OCI-LY3 (cell line): ENCODE measurements at regions not wholly inside any gene's neighbourhood (a gene's known extent, or its start where the extent isn't known, plus 50 kb on each side); places are given as distances from the start of the nearest gene placed in this dataset.
"Not testable (repeated sequence)": the region's sequence is repeated elsewhere in the genome, so short reads cannot be mapped to it uniquely, and the experiment has no call there.

ENCODE experiments used
- H2AFZ ChIP-seq: fragments of 200-600, 300-600 bp; shearing (Covaris generic); 2 replicates; pipeline ENCODE4 v1.6.0; 2014; ENCODE audit warnings: antibody characterized with exemption, low read depth, low read length
- H3K27ac ChIP-seq: fragments of 200-600, 300-600 bp; sonication (generic); 2 replicates; pipeline ENCODE4 v1.5.1; 2014; ENCODE audit warnings: mild to moderate bottlenecking, low read length, moderate library complexity, mixed read lengths
- H3K27me3 ChIP-seq: fragments of 200-600, 300-600 bp; sonication (generic); 2 replicates; pipeline ENCODE4 v1.6.1; 2014; ENCODE audit warnings: low read depth, low read length, mixed read lengths
- H3K36me3 ChIP-seq: fragments of 200-600, 300-600 bp; sonication (generic); replicated peaks from 2 replicates; pipeline ENCODE3; 2014; ENCODE audit warnings: low read depth, low read length, mixed read lengths
- H3K4me1 ChIP-seq: fragments of 300-600, 200-600 bp; sonication (generic); 2 replicates; pipeline ENCODE4 v1.6.1; 2014; ENCODE audit warnings: low read length, mixed read lengths
- H3K4me2 ChIP-seq: fragments of 200-600, 300-600 bp; sonication (generic); 2 replicates; pipeline ENCODE4 v1.6.1; 2014; ENCODE audit warnings: low read length, mixed read lengths
- H3K4me3 ChIP-seq: fragments of 300-600, 200-600 bp; sonication (generic); 2 replicates; pipeline ENCODE4 v1.5.1; 2014; ENCODE audit warnings: antibody characterized with exemption, mild to moderate bottlenecking, low read length, moderate library complexity
- H3K79me2 ChIP-seq: fragments of 300-600, 200-600 bp; shearing (Covaris generic); 2 replicates; pipeline ENCODE4 v1.6.1; 2014; ENCODE audit warnings: mild to moderate bottlenecking, low read length, mixed read lengths
- H3K9ac ChIP-seq: fragments of 300-600, 200-600 bp; shearing (Covaris generic); 2 replicates; pipeline ENCODE4 v1.6.0; 2014; ENCODE audit warnings: mild to moderate bottlenecking, low read length, moderate library complexity
- H3K9me3 ChIP-seq: fragments of 200-600, 300-600 bp; shearing (Covaris generic); 2 replicates; pipeline ENCODE4 v1.6.1; 2014; ENCODE audit warnings: low read length, mixed read lengths; ENCODE audit not compliant: insufficient read depth
- H4K20me1 ChIP-seq: fragments of 200-600, 300-600 bp; sonication (generic); 2 replicates; pipeline ENCODE4 v1.6.1; 2016; ENCODE audit warnings: low read length, mixed read lengths; ENCODE audit not compliant: insufficient read depth
- CTCF ChIP-seq: fragments of 200-600, 300-600 bp; sonication (generic); IDR thresholded peaks from 2 replicates; pipeline ENCODE4 v1.5.1; 2014; ENCODE audit warnings: antibody characterized with exemption, low read length, low read depth
- EZH2phosphoT487 ChIP-seq: fragments of 200-600 bp; shearing (Covaris generic); IDR thresholded peaks from 2 replicates; pipeline ENCODE4 v1.6.1; 2018; ENCODE audit warnings: antibody characterized with exemption, mixed run types, low read depth

GRCh38 chr5:85388770-85389169, 1004.1 kb upstream of the EDIL3 start:
- Histone ChIP-seq H3K4me3 (no peak overlapping the region), H4K20me1 (no peaks in the 10 kb centered on the region), H3K4me2 (no peak overlapping the region), H3K36me3 (no peaks in the 10 kb centered on the region), H3K9me3 (no peaks in the 10 kb centered on the region), H3K4me1 (no peaks in the 10 kb centered on the region), H3K27me3 (no peaks in the 10 kb centered on the region), H3K27ac (no peak overlapping the region), H2AFZ (no peak overlapping the region), H3K9ac (no peak overlapping the region), H3K79me2 (no peaks in the 10 kb centered on the region)
- TF ChIP-seq EZH2phosphoT487 (no peak), CTCF (no peak)

GRCh38 chr5:85392309-85392708, 1007.6 kb upstream of the EDIL3 start:
- H4K20me1 ChIP-seq, H3K27me3 ChIP-seq, H3K36me3 ChIP-seq, H3K27ac ChIP-seq, H2AFZ ChIP-seq, H3K9me3 ChIP-seq, H3K79me2 ChIP-seq, H3K9ac ChIP-seq, H3K4me3 ChIP-seq, H3K4me1 ChIP-seq, H3K4me2 ChIP-seq: not testable (repeated sequence)

- Histone ChIP-seq H3K4me1 (no peaks in the 10 kb centered on the region), H3K9me3 (no peaks in the 10 kb centered on the region), H3K9ac (no peak overlapping the region), H4K20me1 (no peaks in the 10 kb centered on the region), H3K27ac (no peak overlapping the region), H3K27me3 (no peaks in the 10 kb centered on the region), H3K79me2 (no peaks in the 10 kb centered on the region), H3K4me2 (no peak overlapping the region), H3K4me3 (no peak overlapping the region), H3K36me3 (no peaks in the 10 kb centered on the region), H2AFZ (no peak overlapping the region)
- TF ChIP-seq EZH2phosphoT487 (no peak), CTCF (no peak)
Measured at GRCh38 chr5:85395526-85395925, 1010.8 kb upstream of the EDIL3 start.

- no peaks in the 10 kb centered on the region for H3K9me3 ChIP-seq
- no peaks in the 10 kb centered on the region for H3K27me3 ChIP-seq
- H3K4me3 ChIP-seq = no peak overlapping the region
- H3K9ac ChIP-seq = no peak overlapping the region
- no peaks in the 10 kb centered on the region for H3K79me2 ChIP-seq
- H2AFZ ChIP-seq = no peak overlapping the region
- H3K36me3 ChIP-seq = no peaks in the 10 kb centered on the region
- H3K27ac ChIP-seq = no peak overlapping the region
- no peak overlapping the region for H3K4me2 ChIP-seq
- H3K4me1 ChIP-seq = no peaks in the 10 kb centered on the region
- no peaks in the 10 kb centered on the region for H4K20me1 ChIP-seq
- TF ChIP-seq CTCF (no peak), EZH2phosphoT487 (no peak)
Measured at GRCh38 chr5:85397451-85397850, 1012.8 kb upstream of the EDIL3 start.

- Histone ChIP-seq H3K9ac (no peak overlapping the region), H3K4me1 (no peaks in the 10 kb centered on the region), H3K4me3 (no peak overlapping the region), H3K27me3 (no peaks in the 10 kb centered on the region), H3K36me3 (no peaks in the 10 kb centered on the region), H4K20me1 (no peaks in the 10 kb centered on the region), H3K79me2 (no peaks in the 10 kb centered on the region), H3K27ac (no peak overlapping the region), H2AFZ (no peak overlapping the region), H3K4me2 (no peak overlapping the region), H3K9me3 (no peaks in the 10 kb centered on the region)
- TF ChIP-seq EZH2phosphoT487 (no peak), CTCF (no peak)
Measured at GRCh38 chr5:85428426-85428934, 1043.8 kb upstream of the EDIL3 start.

- not testable (repeated sequence) for H3K4me1 ChIP-seq, H3K4me2 ChIP-seq, H3K9ac ChIP-seq, H3K4me3 ChIP-seq, H2AFZ ChIP-seq, H3K79me2 ChIP-seq, H3K36me3 ChIP-seq, H4K20me1 ChIP-seq, H3K9me3 ChIP-seq, H3K27me3 ChIP-seq, H3K27ac ChIP-seq
Measured at GRCh38 chr5:85431726-85432125, 1047.0 kb upstream of the EDIL3 start.
